SK-N-SH (cell line): ENCODE measurements at regions not wholly inside any gene's neighbourhood (a gene's known extent, or its start where the extent isn't known, plus 50 kb on each side); places are given as distances from the start of the nearest gene placed in this dataset.
"Not testable (repeated sequence)": the region's sequence is repeated elsewhere in the genome, so short reads cannot be mapped to it uniquely, and the experiment has no call there.

Experiments used
- CTCF ChIA-PET: fragments of 300-600, 350-600 bp; formaldehyde crosslinking; extraction: SDS; loops from one replicate; lab custom pipeline; 2021; lab: Yijun Ruan, JAX
- POLR2A ChIA-PET: fragments of 350-600 bp; sonication (Branson Sonifier 250); formaldehyde crosslinking; extraction: SDS; loops from one replicate; lab custom pipeline; 2020; ENCODE audit warnings: antibody characterized with exemption, inconsistent platforms; lab: Yijun Ruan, JAX
- DNase-seq: peaks from one replicate; pipeline ENCODE4 v3.0.0; 2012
- H2AFZ ChIP-seq: fragments of 200-600 bp; sonication (generic); 2 replicates; pipeline ENCODE4 v1.8.1; 2016; ENCODE audit warnings: antibody characterized with exemption, mild to moderate bottlenecking, low read depth
- H3F3A ChIP-seq: fragments of 200-600 bp; sonication (generic); replicated peaks from 2 replicates; pipeline ENCODE3; 2016; ENCODE audit warnings: antibody characterized with exemption, mild to moderate bottlenecking; ENCODE audit not compliant: insufficient read depth
- H3K27ac ChIP-seq, 2 experiments: fragments of 200-500 bp in 1 of 2; fragments of 200-600 bp in 1 of 2; sonication (Bioruptor generic) in 1 of 2; sonication (generic), shearing (Covaris generic) in 1 of 2; 2 replicates each; pipeline versions ENCODE4 v1.5.1 to v1.6.1; 2014 to 2016; ENCODE audit warnings: low read depth in 2 of 2, inconsistent platforms in 1 of 2, low read length in 1 of 2, mild to moderate bottlenecking in 1 of 2, mixed read lengths in 1 of 2
- H3K27me3 ChIP-seq: fragments of 200-600 bp; sonication (generic), shearing (Covaris generic); 2 replicates; pipeline ENCODE4 v1.6.1; 2016; ENCODE audit warnings: mixed run types; ENCODE audit not compliant: insufficient read depth
- H3K36me3 ChIP-seq, 2 experiments: fragments of 200-500 bp in 1 of 2; fragments of 200-600 bp in 1 of 2; sonication (Bioruptor generic) in 1 of 2; sonication (generic) in 1 of 2; replicated peaks in 1 of 2; 2 replicates each; pipeline versions ENCODE3 to v1.5.1; 2014 to 2016; ENCODE audit warnings: low read length in 1 of 2, mild to moderate bottlenecking in 1 of 2; ENCODE audit not compliant: insufficient read depth in 2 of 2, control insufficient read depth in 1 of 2
- H3K4me1 ChIP-seq, 2 experiments: fragments of 200-500 bp in 1 of 2; fragments of 200-600 bp in 1 of 2; sonication (Bioruptor generic) in 1 of 2; sonication (generic), shearing (Covaris generic) in 1 of 2; 2 replicates each; pipeline versions ENCODE4 v1.5.1 to v1.6.1; 2014 to 2016; ENCODE audit warnings: low read depth in 1 of 2, low read length in 1 of 2, mixed run types in 1 of 2; ENCODE audit not compliant: insufficient read depth in 2 of 2, control insufficient read depth in 1 of 2
- H3K4me2 ChIP-seq: fragments of 200-600 bp; sonication (generic), shearing (Covaris generic); 2 replicates; pipeline ENCODE4 v1.6.1; 2017; ENCODE audit warnings: mixed run types
- H3K4me3 ChIP-seq, 2 experiments: fragments of 200-500 bp in 1 of 2; fragments of 200-600 bp in 1 of 2; sonication (Bioruptor generic) in 1 of 2; sonication (generic), shearing (Covaris generic) in 1 of 2; 2 replicates each; pipeline versions ENCODE4 v1.5.1 to v1.8.1; 2014 to 2016; ENCODE audit warnings: low read depth in 2 of 2, inconsistent platforms in 1 of 2, low read length in 1 of 2, mild to moderate bottlenecking in 1 of 2, mixed read lengths in 1 of 2, moderate library complexity in 1 of 2
- H3K79me2 ChIP-seq: fragments of 200-600 bp; sonication (generic); 2 replicates; pipeline ENCODE4 v1.8.1; 2017; ENCODE audit warnings: mild to moderate bottlenecking; ENCODE audit not compliant: insufficient read depth
- H3K9ac ChIP-seq: fragments of 200-600 bp; sonication (generic); 2 replicates; pipeline ENCODE4 v1.6.1; 2017; ENCODE audit warnings: mixed run types
- H3K9me2 ChIP-seq: fragments of 200-600 bp; sonication (generic); 2 replicates; pipeline ENCODE4 v1.6.1; 2017; ENCODE audit warnings: mixed run types
- H3K9me3 ChIP-seq: fragments of 200-600 bp; sonication (generic); 2 replicates; pipeline ENCODE4 v1.6.1; 2017; ENCODE audit warnings: mixed run types, mild to moderate bottlenecking, moderate library complexity
- H4K20me1 ChIP-seq: fragments of 200-600 bp; sonication (generic); 2 replicates; pipeline ENCODE4 v1.6.1; 2017; ENCODE audit warnings: mild to moderate bottlenecking, mixed run types; ENCODE audit not compliant: insufficient read depth
- CHD2 ChIP-seq: fragments of 150-350 bp; IDR thresholded peaks from 2 replicates; pipeline ENCODE4 v1.6.1; 2018; ENCODE audit warnings: low read length; ENCODE audit not compliant: partially characterized antibody
- ELF1 ChIP-seq: IDR thresholded peaks from 2 replicates; pipeline ENCODE4 v1.4.0; 2012
- EZH2phosphoT487 ChIP-seq: fragments of 200-600 bp; sonication (generic); IDR thresholded peaks from 2 replicates; pipeline ENCODE4 v1.6.1; 2017; ENCODE audit warnings: low read depth, mixed run types, mild to moderate bottlenecking, antibody characterized with exemption, moderate library complexity, borderline replicate concordance
- FOXJ3 ChIP-seq: sonication (generic); formaldehyde crosslinking; IDR thresholded peaks from 2 replicates; pipeline ENCODE4 v1.5.1; 2020; ENCODE audit warnings: mild to moderate bottlenecking, missing genetic modification reagents
- FOXM1 ChIP-seq: IDR thresholded peaks from 2 replicates; pipeline ENCODE4 v1.4.0; 2012; ENCODE audit warnings: low read depth, mild to moderate bottlenecking
- GABPA ChIP-seq: IDR thresholded peaks from 2 replicates; pipeline ENCODE4 v1.4.0; 2012; ENCODE audit warnings: low read depth, mild to moderate bottlenecking
- GATA2 ChIP-seq: sonication (generic); formaldehyde crosslinking; IDR thresholded peaks from 2 replicates; pipeline ENCODE4 v1.5.0; 2020; ENCODE audit warnings: mild to moderate bottlenecking, missing genetic modification reagents
- JUND ChIP-seq: IDR thresholded peaks from 2 replicates; pipeline ENCODE4 v1.4.0; 2012
- MEF2A ChIP-seq: IDR thresholded peaks from 2 replicates; pipeline ENCODE4 v1.4.0; 2012; ENCODE audit warnings: low read depth, borderline replicate concordance
- MXI1 ChIP-seq: IDR thresholded peaks from 2 replicates; pipeline ENCODE4 v1.6.1; 2012; ENCODE audit warnings: mild to moderate bottlenecking, low read depth, low read length, improper control_type of control experiment
- POLR2AphosphoS5 ChIP-seq: IDR thresholded peaks from 2 replicates; pipeline ENCODE4 v1.6.1; 2012; ENCODE audit warnings: low read depth, low read length
- RAD21 ChIP-seq: IDR thresholded peaks from 2 replicates; pipeline ENCODE4 v1.6.1; 2012; ENCODE audit warnings: mild to moderate bottlenecking, low read length
- RCOR1 ChIP-seq: fragments of 150-350 bp; IDR thresholded peaks from 2 replicates; pipeline ENCODE4 v1.6.1; 2017; ENCODE audit warnings: antibody characterized with exemption, low read length
- RXRA ChIP-seq: IDR thresholded peaks from 2 replicates; pipeline ENCODE4 v1.4.0; 2012; ENCODE audit warnings: low read depth, mild to moderate bottlenecking, borderline replicate concordance
- SIN3A ChIP-seq: IDR thresholded peaks from 2 replicates; pipeline ENCODE4 v1.6.1; 2012; ENCODE audit warnings: low read depth, mild to moderate bottlenecking, low read length, moderate library complexity, borderline replicate concordance
- SMC3 ChIP-seq: IDR thresholded peaks from 2 replicates; pipeline ENCODE4 v1.6.1; 2012; ENCODE audit warnings: low read depth, low read length, improper control_type of control experiment
- TAF1 ChIP-seq: IDR thresholded peaks from 2 replicates; pipeline ENCODE4 v1.6.1; 2012; ENCODE audit warnings: low read depth, mild to moderate bottlenecking, low read length, moderate library complexity, borderline replicate concordance
- TCF12 ChIP-seq: IDR thresholded peaks from 2 replicates; pipeline ENCODE4 v1.4.0; 2012
- TEAD4 ChIP-seq: IDR thresholded peaks from 2 replicates; pipeline ENCODE4 v1.4.0; 2012; ENCODE audit warnings: mild to moderate bottlenecking, borderline replicate concordance; ENCODE audit not compliant: insufficient read depth
- YY1 ChIP-seq: IDR thresholded peaks from 2 replicates; pipeline ENCODE4 v1.4.0; 2012; ENCODE audit warnings: low read depth, mild to moderate bottlenecking
- WGBS: methylation state at CpG from one replicate; pipeline ENCODE4 v1.1.6; 2017; ENCODE audit warnings: low lambda C conversion rate; 5-methylcytosine and 5-hydroxymethylcytosine counted together
- TF ChIP-seq, protein P1 (sequence below): IDR thresholded peaks from 2 replicates; pipeline ENCODE4 v1.4.0; 2012; ENCODE audit warnings: low read depth
- TF ChIP-seq, protein P2 (sequence below): IDR thresholded peaks from 2 replicates; pipeline ENCODE4 v1.4.0; 2012; ENCODE audit warnings: low read depth, borderline replicate concordance
- TF ChIP-seq, protein P3 (sequence below): IDR thresholded peaks from 2 replicates; pipeline ENCODE4; 2012

DNA sequence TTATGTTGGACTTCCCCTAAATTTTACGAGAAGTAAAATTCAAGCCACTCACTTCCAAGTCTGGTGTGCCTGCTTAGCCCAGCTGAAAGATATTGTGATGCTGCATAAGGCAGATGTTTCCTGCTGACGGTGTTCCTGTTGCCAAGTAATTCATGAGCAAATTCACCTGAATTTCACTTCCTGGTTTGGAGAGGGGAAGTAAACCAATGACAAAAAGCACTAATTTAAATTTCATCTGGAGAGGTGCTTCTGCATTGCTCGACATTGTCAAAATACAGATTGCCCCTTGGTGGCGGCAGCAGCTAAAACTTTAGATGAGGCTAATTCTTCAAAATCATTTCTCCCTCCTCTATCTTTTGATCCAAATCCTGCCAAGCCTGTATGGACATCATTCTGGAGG is 281.1 kb downstream of the AACS start:
- 9% methylated on average over 4 of the region's 4 CpGs for WGBS
- TF ChIP-seq, protein P1, sequence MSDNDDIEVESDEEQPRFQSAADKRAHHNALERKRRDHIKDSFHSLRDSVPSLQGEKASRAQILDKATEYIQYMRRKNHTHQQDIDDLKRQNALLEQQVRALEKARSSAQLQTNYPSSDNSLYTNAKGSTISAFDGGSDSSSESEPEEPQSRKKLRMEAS = no peak
- TF ChIP-seq, protein P2, sequence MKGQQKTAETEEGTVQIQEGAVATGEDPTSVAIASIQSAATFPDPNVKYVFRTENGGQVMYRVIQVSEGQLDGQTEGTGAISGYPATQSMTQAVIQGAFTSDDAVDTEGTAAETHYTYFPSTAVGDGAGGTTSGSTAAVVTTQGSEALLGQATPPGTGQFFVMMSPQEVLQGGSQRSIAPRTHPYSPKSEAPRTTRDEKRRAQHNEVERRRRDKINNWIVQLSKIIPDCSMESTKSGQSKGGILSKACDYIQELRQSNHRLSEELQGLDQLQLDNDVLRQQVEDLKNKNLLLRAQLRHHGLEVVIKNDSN = no peak
- TF ChIP-seq POLR2AphosphoS5 = no peak
- TF ChIP-seq JUND = no peak
- no peak for TF ChIP-seq SIN3A
- no peak for TF ChIP-seq GATA2 (CRISPR knock-in tag)
- TF ChIP-seq FOXJ3 (CRISPR knock-in tag) = no peak
- TF ChIP-seq FOXM1 = no peak
- TF ChIP-seq, protein P3, sequence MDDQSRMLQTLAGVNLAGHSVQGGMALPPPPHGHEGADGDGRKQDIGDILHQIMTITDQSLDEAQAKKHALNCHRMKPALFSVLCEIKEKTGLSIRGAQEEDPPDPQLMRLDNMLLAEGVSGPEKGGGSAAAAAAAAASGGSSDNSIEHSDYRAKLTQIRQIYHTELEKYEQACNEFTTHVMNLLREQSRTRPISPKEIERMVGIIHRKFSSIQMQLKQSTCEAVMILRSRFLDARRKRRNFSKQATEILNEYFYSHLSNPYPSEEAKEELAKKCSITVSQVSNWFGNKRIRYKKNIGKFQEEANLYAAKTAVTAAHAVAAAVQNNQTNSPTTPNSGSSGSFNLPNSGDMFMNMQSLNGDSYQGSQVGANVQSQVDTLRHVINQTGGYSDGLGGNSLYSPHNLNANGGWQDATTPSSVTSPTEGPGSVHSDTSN = no peak
- TF ChIP-seq TEAD4 = no peak
- no peak for TF ChIP-seq MXI1
- no peak for TF ChIP-seq MEF2A
- no peak for TF ChIP-seq CHD2
- no peak for TF ChIP-seq ELF1
- TF ChIP-seq YY1 = no peak
- TF ChIP-seq TAF1 = no peak
- TF ChIP-seq SMC3 = no peak
- no peak for TF ChIP-seq RCOR1
- TF ChIP-seq, all 33 proteins: peak for 0
- POLR2A ChIA-PET = no interaction called here

DNA sequence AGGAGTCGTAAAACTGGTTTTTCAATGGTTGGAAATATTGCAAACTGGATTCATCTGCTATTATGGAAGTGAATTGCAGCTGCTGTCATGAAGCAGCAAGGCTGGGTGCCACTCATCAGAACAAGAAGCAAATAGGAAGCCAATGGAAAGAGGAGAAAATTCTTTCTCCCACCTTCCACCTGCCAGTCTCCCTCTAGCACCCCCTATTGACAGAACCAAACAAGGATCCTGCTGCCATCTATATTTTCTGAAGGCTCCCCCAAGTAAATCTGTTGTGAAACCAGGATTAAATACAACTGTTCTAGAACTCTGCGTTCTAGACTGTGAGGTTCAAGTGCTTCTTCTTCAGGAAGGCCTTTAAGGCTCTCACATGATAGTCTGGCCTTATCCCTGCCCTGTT is 286.6 kb downstream of the AACS start:
- no peaks in the 10 kb centered on the region for H3K9me3 ChIP-seq
- ChIA-PET CTCF (interaction anchor here (0.7 to 2.2 kb wide), 2 partner anchors 21 to 70 kb away, joined by 3 to 11 read pairs; no protein-coding TSS in a partner anchor), POLR2A (no interaction called here)
- TF ChIP-seq, protein P3 = no peak
- TF ChIP-seq RAD21 (no peak), TCF12 (no peak), MEF2A (no peak), EZH2phosphoT487 (no peak), RXRA (no peak), FOXM1 (no peak), JUND (no peak), GABPA (no peak)
- DNase-seq = no peak
- H3K4me2 ChIP-seq = no peak overlapping the region
- H3K9me2 ChIP-seq = no peaks in the 10 kb centered on the region
- H4K20me1 ChIP-seq = no peaks in the 10 kb centered on the region
- no peaks in the 10 kb centered on the region for H3K27me3 ChIP-seq
- H3K4me3 ChIP-seq = no peak overlapping the region
- no peak overlapping the region for H3K9ac ChIP-seq
- no peak overlapping the region for H2AFZ ChIP-seq
- no peaks in the 10 kb centered on the region for H3K79me2 ChIP-seq
- H3F3A ChIP-seq = no peaks in the 10 kb centered on the region
- WGBS = 0% methylated on average over 2 of the region's 2 CpGs
- no peak overlapping the region for H3K27ac ChIP-seq
- no peaks in the 10 kb centered on the region for H3K36me3 ChIP-seq
- no peaks in the 10 kb centered on the region for H3K4me1 ChIP-seq

More for the DNA sequence above, 281.1 kb downstream of the AACS start:
- no peaks in the 10 kb centered on the region for H3K36me3 ChIP-seq
- no peaks in the 10 kb centered on the region for H3K79me2 ChIP-seq
- no peaks in the 10 kb centered on the region for H3K27me3 ChIP-seq
- no peak overlapping the region for H3K4me3 ChIP-seq
- H4K20me1 ChIP-seq = no peaks in the 10 kb centered on the region
- DNase-seq = no peak
- no peaks in the 10 kb centered on the region for H3K9me3 ChIP-seq
- no peaks in the 10 kb centered on the region for H3K4me1 ChIP-seq
- H3K4me2 ChIP-seq = no peak overlapping the region
- H2AFZ ChIP-seq = no peak overlapping the region
- CTCF ChIA-PET = interaction anchor here (3.2 kb wide), 1 partner anchor 15 kb away, joined by 20 read pairs; no protein-coding TSS in a partner anchor
- no peak overlapping the region for H3K27ac ChIP-seq
- no peaks in the 10 kb centered on the region for H3K9me2 ChIP-seq
- no peak overlapping the region for H3K9ac ChIP-seq
- no peaks in the 10 kb centered on the region for H3F3A ChIP-seq

DNA sequence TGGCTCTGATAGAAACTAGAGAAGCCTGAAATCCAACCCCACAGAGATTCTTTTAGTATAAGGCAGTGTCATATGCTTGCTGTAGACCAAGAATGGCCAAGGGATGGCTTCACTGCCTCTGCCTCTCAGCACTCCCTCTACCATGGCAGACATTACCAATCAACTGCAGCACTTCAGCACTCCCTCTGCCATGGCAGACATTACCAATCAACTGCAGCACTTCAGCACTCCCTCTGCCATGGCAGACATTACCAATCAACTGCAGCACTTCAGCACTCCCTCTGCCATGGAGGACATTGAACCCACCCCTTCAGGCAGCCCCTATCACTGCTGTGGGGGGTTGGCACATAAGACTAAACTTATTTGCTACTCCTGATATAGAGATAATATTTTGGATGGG is 287.8 kb downstream of the AACS start:
- H2AFZ ChIP-seq, H3K4me1 ChIP-seq, H3K79me2 ChIP-seq, H3K27me3 ChIP-seq, CTCF ChIA-PET, H3K4me2 ChIP-seq, H3K9me2 ChIP-seq, H3K4me3 ChIP-seq, H3K36me3 ChIP-seq, H3K9me3 ChIP-seq, DNase-seq, H4K20me1 ChIP-seq, H3K9ac ChIP-seq, H3K27ac ChIP-seq, POLR2A ChIA-PET, H3F3A ChIP-seq: not testable (repeated sequence)
